IMR-90 (cell line): ENCODE measurements at regions not wholly inside any gene's neighbourhood (a gene's known extent, or its start where the extent isn't known, plus 50 kb on each side); places are given as distances from the start of the nearest gene placed in this dataset.

Source experiments
- ATAC-seq: fragments of 200-7000 bp; cut with Tn5 transposase; 2 replicates; pipeline ENCODE4 v1.9.1; 2020; ENCODE audit warnings: low read depth, mild to moderate bottlenecking, moderate library complexity
- BruUV-seq: library from RNA; stranded (reverse); fragments of 400-500 nt; replicated peaks from 2 replicates; lab custom pipeline; 2021; lab: Mats Ljungman, UMichigan
- CTCF ChIA-PET: fragments of 300-600 bp; formaldehyde crosslinking; extraction: SDS; loops from one replicate; lab custom pipeline; 2021; ENCODE audit warnings: antibody characterized with exemption; lab: Yijun Ruan, JAX
- POLR2A ChIA-PET: fragments of 300-600 bp; sonication (Branson Sonifier 250); formaldehyde crosslinking; loops from one replicate; lab custom pipeline; 2022; ENCODE audit warnings: antibody characterized with exemption; ENCODE audit not compliant: unreplicated experiment; lab: Charles Lee
- DNase-seq: peaks from one replicate; pipeline ENCODE4 v3.0.0; 2013
- H2AFZ ChIP-seq: replicated peaks from 2 replicates; pipeline ENCODE3; 2013; ENCODE audit warnings: low read length, mild to moderate bottlenecking; ENCODE audit not compliant: poor library complexity
- H2AK5ac ChIP-seq: 2 replicates; pipeline ENCODE4 v1.6.1; 2013; ENCODE audit warnings: low read depth, low read length, inconsistent platforms
- H2AK9ac ChIP-seq: replicated peaks from 2 replicates; pipeline ENCODE3; 2013; ENCODE audit warnings: mild to moderate bottlenecking, low read depth, low read length, moderate library complexity; ENCODE audit not compliant: poor library complexity
- H2BK120ac ChIP-seq: 2 replicates; pipeline ENCODE4 v1.6.1; 2013; ENCODE audit warnings: low read depth, low read length, inconsistent platforms
- H2BK15ac ChIP-seq: 3 replicates; pipeline ENCODE4 v1.6.1; 2013; ENCODE audit warnings: low read depth, low read length, inconsistent platforms
- H2BK20ac ChIP-seq: 2 replicates; pipeline ENCODE4 v1.6.1; 2013; ENCODE audit warnings: low read depth, mild to moderate bottlenecking, inconsistent platforms, low read length, moderate library complexity
- H2BK5ac ChIP-seq: 2 replicates; pipeline ENCODE4 v1.6.1; 2013; ENCODE audit warnings: mild to moderate bottlenecking, low read depth, low read length, inconsistent platforms; ENCODE audit not compliant: poor library complexity, severe bottlenecking
- H3K14ac ChIP-seq: replicated peaks from 2 replicates; pipeline ENCODE4 v1.6.1; 2013; ENCODE audit warnings: low read depth, low read length, inconsistent platforms
- H3K18ac ChIP-seq: 2 replicates; pipeline ENCODE4 v1.6.1; 2013; ENCODE audit warnings: low read depth, low read length, control low read depth
- H3K23ac ChIP-seq: 2 replicates; pipeline ENCODE4 v1.6.1; 2013; ENCODE audit warnings: low read depth, low read length, inconsistent platforms
- H3K27ac ChIP-seq: 2 replicates; pipeline ENCODE4 v1.5.1; 2013; ENCODE audit warnings: mild to moderate bottlenecking, control low read depth, low read length; ENCODE audit not compliant: insufficient read depth
- H3K27me3 ChIP-seq: 2 replicates; pipeline ENCODE4 v1.6.1; 2013; ENCODE audit warnings: low read length; ENCODE audit not compliant: control insufficient read depth, insufficient read depth
- H3K36me3 ChIP-seq: 2 replicates; pipeline ENCODE4 v1.6.1; 2013; ENCODE audit warnings: low read length, mixed read lengths; ENCODE audit not compliant: control insufficient read depth, insufficient read depth
- H3K4ac ChIP-seq: 2 replicates; pipeline ENCODE4 v1.6.1; 2013; ENCODE audit warnings: low read depth, low read length, inconsistent platforms
- H3K4me1 ChIP-seq: 2 replicates; pipeline ENCODE4 v1.6.1; 2013; ENCODE audit warnings: low read length, mixed read lengths; ENCODE audit not compliant: control insufficient read depth, insufficient read depth
- H3K4me2 ChIP-seq: 2 replicates; pipeline ENCODE4 v1.6.1; 2013; ENCODE audit warnings: low read depth, mild to moderate bottlenecking, control low read depth, low read length, moderate library complexity
- H3K4me3 ChIP-seq: 2 replicates; pipeline ENCODE4 v1.5.1; 2013; ENCODE audit warnings: low read depth, mild to moderate bottlenecking, control low read depth, low read length, moderate library complexity; ENCODE audit not compliant: insufficient read depth
- H3K56ac ChIP-seq: 2 replicates; pipeline ENCODE4 v1.6.1; 2013; ENCODE audit warnings: low read length, inconsistent platforms; ENCODE audit not compliant: insufficient read depth; ENCODE audit errors: extremely low read depth
- H3K79me1 ChIP-seq, 2 experiments: 2 replicates each; pipeline ENCODE4 v1.6.1; 2013; ENCODE audit warnings: low read length in 2 of 2, inconsistent platforms in 1 of 2, low read depth in 1 of 2
- H3K9ac ChIP-seq: 2 replicates; pipeline ENCODE4 v1.6.1; 2013; ENCODE audit warnings: low read depth, low read length, control low read depth
- H3K9me1 ChIP-seq: 2 replicates; pipeline ENCODE4 v1.6.1; 2013; ENCODE audit warnings: low read length, inconsistent platforms; ENCODE audit not compliant: insufficient read depth
- H3K9me3 ChIP-seq: 2 replicates; pipeline ENCODE4 v1.6.1; 2013; ENCODE audit warnings: low read length; ENCODE audit not compliant: control insufficient read depth, insufficient read depth
- H4K20me1 ChIP-seq: 2 replicates; pipeline ENCODE4 v1.6.1; 2013; ENCODE audit warnings: low read length, inconsistent platforms; ENCODE audit not compliant: insufficient read depth
- H4K5ac ChIP-seq: 2 replicates; pipeline ENCODE4 v1.6.1; 2013; ENCODE audit warnings: mild to moderate bottlenecking, low read depth, low read length, control low read depth
- H4K8ac ChIP-seq, 2 experiments: 2 replicates each; pipeline ENCODE4 v1.6.1; 2013; ENCODE audit warnings: low read depth in 2 of 2, low read length in 2 of 2, control low read depth in 1 of 2, inconsistent platforms in 1 of 2
- H4K91ac ChIP-seq: 2 replicates; pipeline ENCODE4 v1.6.1; 2013; ENCODE audit warnings: low read depth, low read length, inconsistent platforms; ENCODE audit not compliant: insufficient read depth
- FOS ChIP-seq: fragments of 150-350 bp; IDR thresholded peaks from 2 replicates; pipeline ENCODE4 v1.6.1; 2016; ENCODE audit warnings: low read depth, low read length
- MAFK ChIP-seq: IDR thresholded peaks from 2 replicates; pipeline ENCODE4 v1.6.1; 2012; ENCODE audit warnings: low read depth, low read length, improper control_type of control experiment
- MAZ ChIP-seq: IDR thresholded peaks from 2 replicates; pipeline ENCODE4 v1.6.1; 2012; ENCODE audit warnings: low read depth, mild to moderate bottlenecking, low read length, improper control_type of control experiment, moderate library complexity, borderline replicate concordance
- MXI1 ChIP-seq: IDR thresholded peaks from 2 replicates; pipeline ENCODE4 v1.6.1; 2012; ENCODE audit warnings: low read depth, mild to moderate bottlenecking, low read length, moderate library complexity, borderline replicate concordance
- NFE2L2 ChIP-seq: fragments of 150-350 bp; IDR thresholded peaks from 2 replicates; pipeline ENCODE4 v1.6.1; 2016; ENCODE audit warnings: low read depth, mild to moderate bottlenecking, low read length
- POLR2A ChIP-seq: IDR thresholded peaks from 2 replicates; pipeline ENCODE4 v1.6.1; 2012; ENCODE audit warnings: mild to moderate bottlenecking, low read depth, low read length
- RAD21 ChIP-seq: IDR thresholded peaks from 2 replicates; pipeline ENCODE4 v1.6.1; 2012; ENCODE audit warnings: low read length, improper control_type of control experiment
- RCOR1 ChIP-seq: IDR thresholded peaks from 2 replicates; pipeline ENCODE4 v1.6.1; 2012; ENCODE audit warnings: mild to moderate bottlenecking, low read length, improper control_type of control experiment; ENCODE audit not compliant: insufficient replicate concordance
- RFX5 ChIP-seq: IDR thresholded peaks from 2 replicates; pipeline ENCODE4 v1.8.0; 2012; ENCODE audit warnings: low read depth, mild to moderate bottlenecking, low read length, moderate library complexity
- SMC3 ChIP-seq: fragments of 150-350 bp; IDR thresholded peaks from 2 replicates; pipeline ENCODE4 v1.6.1; 2016; ENCODE audit warnings: low read depth, mild to moderate bottlenecking, antibody characterized with exemption, low read length, moderate library complexity
- WGBS, 2 experiments: methylation state at CpG; one replicate each; pipeline versions ENCODE4 v1.1.5 to v1.1.7; 2013; ENCODE audit warnings: missing lambda C conversion rate in 2 of 2; ENCODE audit not compliant: insufficient read length in 1 of 2; ENCODE audit errors: extremely low coverage in 2 of 2; 5-methylcytosine and 5-hydroxymethylcytosine counted together
- dilution Hi-C: fragments of 300-500 bp; cut with HindIII; formaldehyde crosslinking; loops from one replicate; pipeline ENCODE4 v1.14.3; 2018; ENCODE audit warnings: low sequenced_read_pairs; ENCODE audit not compliant: unreplicated experiment
- in situ Hi-C: fragments of 300-500 bp; cut with MboI; formaldehyde crosslinking; loops from 3 replicates; pipeline ENCODE4 v1.14.3; 2019; ENCODE audit warnings: low sequenced_read_pairs, inconsistent platforms, mixed read lengths
- intact Hi-C: fragments of 100-400 bp; cut with micrococcal nuclease; formaldehyde crosslinking; loops from 2 replicates; pipeline ENCODE4 v1.10.0; 2022
- TF ChIP-seq, protein P1 (sequence below): fragments of 150-350 bp; IDR thresholded peaks from 2 replicates; pipeline ENCODE4 v1.6.1; 2016; ENCODE audit warnings: low read depth, mild to moderate bottlenecking, low read length, moderate library complexity, borderline replicate concordance
- TF ChIP-seq, protein P2 (sequence below): conservative IDR thresholded peaks from 2 replicates; pipeline ENCODE4 v1.5.1; 2012; ENCODE audit warnings: mild to moderate bottlenecking, low read depth, low read length, improper control_type of control experiment
- TF ChIP-seq, protein P3 (sequence below): fragments of 150-350 bp; IDR thresholded peaks from 2 replicates; pipeline ENCODE4 v1.6.1; 2017; ENCODE audit warnings: mild to moderate bottlenecking, antibody characterized with exemption, low read length, low read depth

DNA sequence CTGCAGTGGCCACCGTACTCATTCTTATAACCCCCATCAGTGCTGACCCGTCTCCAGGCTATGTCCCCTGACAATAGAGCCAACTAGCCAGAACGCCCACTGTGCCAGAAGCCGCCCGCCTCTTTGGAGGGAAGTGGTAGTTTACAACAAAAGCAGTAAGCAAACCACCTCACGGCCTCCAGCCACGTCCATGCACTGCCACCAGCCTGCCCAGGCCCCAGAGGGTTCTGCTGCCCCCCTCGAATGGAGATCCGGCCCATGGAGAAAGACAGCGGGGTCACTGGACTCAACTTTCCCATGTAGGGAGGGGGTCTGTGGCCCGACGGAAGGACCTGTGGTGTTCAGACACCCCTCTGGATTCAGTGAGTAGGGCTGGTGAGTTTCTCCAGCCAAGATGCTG lies 340.3 kb downstream of the CTTN start:
- H3K9me3 ChIP-seq = no peaks in the 10 kb centered on the region; the same call in 1 of the 2 replicates

More for the DNA sequence above, 340.3 kb downstream of the CTTN start:
- Histone ChIP-seq H4K20me1 (no peaks in the 10 kb centered on the region; the same call in 1 of the 2 replicates), H3K27me3 (peaks cover 4% of the 10 kb centered on the region; the same call in 1 of the 2 replicates), H3K23ac (no peak overlapping the region), H3K9ac (no peak overlapping the region), H3K9me1 (no peaks in the 10 kb centered on the region), H3K4me1 (no peaks in the 10 kb centered on the region), H3K14ac (no peak overlapping the region), H4K91ac (no peak overlapping the region), H3K56ac (no peak overlapping the region), H3K18ac (no peak overlapping the region), H4K5ac (no peak overlapping the region), H3K27ac (no peak overlapping the region), H3K79me1 (no peaks in the 10 kb centered on the region), H2AFZ (no peak overlapping the region), H3K4me3 (no peak overlapping the region), H2BK20ac (no peak overlapping the region), H2BK120ac (no peak overlapping the region), H2BK15ac (no peak overlapping the region), H3K4me2 (no peak overlapping the region), H3K4ac (no peak overlapping the region), H2BK5ac (no peak overlapping the region), H4K8ac (no peak overlapping the region), H3K36me3 (no peaks in the 10 kb centered on the region), H2AK9ac (no peak overlapping the region), H2AK5ac (no peak overlapping the region)
- DNase-seq (no peak), ATAC-seq (no peak)
- dilution Hi-C loops (no loop called here), in situ Hi-C loops (no loop called here), intact Hi-C loops (no loop called here)
- no TSS peak for BruUV-seq
- ChIA-PET CTCF (no interaction called here), POLR2A (no interaction called here)
- 87% methylated on average over 3 of the region's 12 CpGs; no CpG with 5 or more reads in 1 of the 2 experiments for WGBS, 2 experiments
- no peak for TF ChIP-seq RAD21
- TF ChIP-seq MAZ = no peak
- no peak for TF ChIP-seq SMC3
- TF ChIP-seq, protein P1, sequence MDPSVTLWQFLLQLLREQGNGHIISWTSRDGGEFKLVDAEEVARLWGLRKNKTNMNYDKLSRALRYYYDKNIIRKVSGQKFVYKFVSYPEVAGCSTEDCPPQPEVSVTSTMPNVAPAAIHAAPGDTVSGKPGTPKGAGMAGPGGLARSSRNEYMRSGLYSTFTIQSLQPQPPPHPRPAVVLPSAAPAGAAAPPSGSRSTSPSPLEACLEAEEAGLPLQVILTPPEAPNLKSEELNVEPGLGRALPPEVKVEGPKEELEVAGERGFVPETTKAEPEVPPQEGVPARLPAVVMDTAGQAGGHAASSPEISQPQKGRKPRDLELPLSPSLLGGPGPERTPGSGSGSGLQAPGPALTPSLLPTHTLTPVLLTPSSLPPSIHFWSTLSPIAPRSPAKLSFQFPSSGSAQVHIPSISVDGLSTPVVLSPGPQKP = no peak
- TF ChIP-seq POLR2A = no peak
- TF ChIP-seq FOS = no peak
- no peak for TF ChIP-seq MAFK
- TF ChIP-seq, protein P2, sequence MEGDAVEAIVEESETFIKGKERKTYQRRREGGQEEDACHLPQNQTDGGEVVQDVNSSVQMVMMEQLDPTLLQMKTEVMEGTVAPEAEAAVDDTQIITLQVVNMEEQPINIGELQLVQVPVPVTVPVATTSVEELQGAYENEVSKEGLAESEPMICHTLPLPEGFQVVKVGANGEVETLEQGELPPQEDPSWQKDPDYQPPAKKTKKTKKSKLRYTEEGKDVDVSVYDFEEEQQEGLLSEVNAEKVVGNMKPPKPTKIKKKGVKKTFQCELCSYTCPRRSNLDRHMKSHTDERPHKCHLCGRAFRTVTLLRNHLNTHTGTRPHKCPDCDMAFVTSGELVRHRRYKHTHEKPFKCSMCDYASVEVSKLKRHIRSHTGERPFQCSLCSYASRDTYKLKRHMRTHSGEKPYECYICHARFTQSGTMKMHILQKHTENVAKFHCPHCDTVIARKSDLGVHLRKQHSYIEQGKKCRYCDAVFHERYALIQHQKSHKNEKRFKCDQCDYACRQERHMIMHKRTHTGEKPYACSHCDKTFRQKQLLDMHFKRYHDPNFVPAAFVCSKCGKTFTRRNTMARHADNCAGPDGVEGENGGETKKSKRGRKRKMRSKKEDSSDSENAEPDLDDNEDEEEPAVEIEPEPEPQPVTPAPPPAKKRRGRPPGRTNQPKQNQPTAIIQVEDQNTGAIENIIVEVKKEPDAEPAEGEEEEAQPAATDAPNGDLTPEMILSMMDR = no peak
- TF ChIP-seq RCOR1 = no peak
- no peak for TF ChIP-seq NFE2L2
- no peak for TF ChIP-seq RFX5
- TF ChIP-seq, protein P3, sequence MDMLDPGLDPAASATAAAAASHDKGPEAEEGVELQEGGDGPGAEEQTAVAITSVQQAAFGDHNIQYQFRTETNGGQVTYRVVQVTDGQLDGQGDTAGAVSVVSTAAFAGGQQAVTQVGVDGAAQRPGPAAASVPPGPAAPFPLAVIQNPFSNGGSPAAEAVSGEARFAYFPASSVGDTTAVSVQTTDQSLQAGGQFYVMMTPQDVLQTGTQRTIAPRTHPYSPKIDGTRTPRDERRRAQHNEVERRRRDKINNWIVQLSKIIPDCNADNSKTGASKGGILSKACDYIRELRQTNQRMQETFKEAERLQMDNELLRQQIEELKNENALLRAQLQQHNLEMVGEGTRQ = no peak
- TF ChIP-seq MXI1 = no peak
